ENCODE measurements at regions not wholly inside any gene's neighbourhood (a gene's known extent, or its start where the extent isn't known, plus 50 kb on each side); places are given as distances from the start of the nearest gene placed in this dataset.

DNA sequence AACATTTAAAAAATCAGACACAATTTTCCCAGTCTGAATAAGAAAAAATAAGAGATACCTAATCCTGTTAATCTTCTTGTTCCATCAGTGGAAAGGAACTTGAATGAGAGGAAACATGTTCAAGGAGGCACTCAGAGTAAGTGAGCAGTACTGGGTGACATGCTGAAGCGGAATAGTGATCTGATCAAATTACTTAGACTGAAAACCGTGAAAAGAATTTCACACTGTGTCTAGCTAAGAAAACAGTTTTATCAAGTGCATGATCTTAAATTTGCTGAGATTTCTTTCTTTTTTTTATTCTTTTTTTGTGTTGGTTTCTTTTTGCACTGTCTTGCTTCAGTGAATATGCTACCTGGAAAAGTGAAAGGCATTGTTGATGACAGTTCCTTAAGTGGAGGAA is 249.5 kb upstream of the SLC10A2 start:
- intact Hi-C loops (cut with DNase I), result no loop called here
- DNase-seq, result no peak

DNA sequence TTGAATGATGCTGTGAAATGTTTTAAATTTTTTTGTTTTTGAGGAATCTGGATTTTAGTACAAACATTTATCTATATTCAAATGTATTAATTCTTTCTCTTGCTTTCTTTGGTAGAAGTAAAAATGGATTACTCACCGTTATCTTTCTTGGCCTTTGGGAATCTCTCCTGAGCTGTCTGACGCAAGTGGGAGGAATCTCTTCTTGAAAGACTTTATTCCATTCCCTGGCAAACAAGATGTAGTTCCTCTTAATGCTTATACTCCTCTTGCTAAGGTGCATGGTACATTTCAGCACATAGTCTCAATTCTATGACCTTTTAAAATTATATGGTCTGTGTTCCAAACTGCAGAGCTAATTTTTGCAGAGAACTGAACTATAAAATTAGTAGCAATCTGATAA is 246.2 kb upstream of the SLC10A2 start:
- intact Hi-C loops (cut with DNase I), result no loop called here
- DNase-seq, result no peak

DNA sequence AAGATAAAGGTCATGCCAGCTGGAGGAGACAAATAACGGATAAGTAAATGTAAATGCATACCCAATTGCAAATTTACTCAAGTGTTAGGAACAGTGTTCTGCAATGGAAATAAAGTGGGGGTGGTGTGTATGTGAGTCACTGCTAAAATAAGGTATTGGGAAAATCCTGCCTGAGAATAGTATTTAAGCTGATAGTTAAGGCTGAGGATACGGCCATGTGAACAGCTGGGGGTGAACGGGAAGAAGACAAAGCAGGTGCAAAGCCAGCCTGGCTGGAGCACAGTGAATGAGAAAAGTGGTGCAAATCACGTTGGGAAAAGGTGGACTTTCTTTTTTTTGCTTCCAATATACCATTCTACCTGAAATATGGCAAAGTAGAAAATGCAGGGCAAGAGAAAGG is 242.4 kb upstream of the SLC10A2 start:
- peak in 16 of 42 donors; percentile 3 to 56 (median 18) for DNase-seq
- intact Hi-C loops (cut with DNase I), result no loop called here

DNA sequence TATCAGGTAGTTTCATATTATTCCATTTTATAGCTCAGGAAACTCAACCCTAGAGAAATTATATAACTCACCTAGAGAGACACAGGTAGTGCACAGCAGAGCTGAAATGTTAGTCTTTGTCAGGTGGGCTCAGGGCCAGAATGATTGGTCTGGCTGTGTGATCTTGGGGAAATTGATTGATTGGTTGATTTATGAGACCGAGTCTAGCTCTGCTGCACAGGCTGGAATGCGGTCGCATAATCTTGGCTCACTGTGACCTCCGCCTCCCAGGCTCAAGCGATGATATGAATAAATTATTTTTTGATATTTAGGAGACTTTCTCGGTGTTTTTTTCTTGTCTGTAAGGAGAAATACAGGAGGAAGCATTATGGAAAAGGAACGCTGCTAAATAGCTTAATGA is 239.9 kb upstream of the SLC10A2 start:
- DNase-seq, result no peak
- intact Hi-C loops (cut with DNase I), result no loop called here

DNA sequence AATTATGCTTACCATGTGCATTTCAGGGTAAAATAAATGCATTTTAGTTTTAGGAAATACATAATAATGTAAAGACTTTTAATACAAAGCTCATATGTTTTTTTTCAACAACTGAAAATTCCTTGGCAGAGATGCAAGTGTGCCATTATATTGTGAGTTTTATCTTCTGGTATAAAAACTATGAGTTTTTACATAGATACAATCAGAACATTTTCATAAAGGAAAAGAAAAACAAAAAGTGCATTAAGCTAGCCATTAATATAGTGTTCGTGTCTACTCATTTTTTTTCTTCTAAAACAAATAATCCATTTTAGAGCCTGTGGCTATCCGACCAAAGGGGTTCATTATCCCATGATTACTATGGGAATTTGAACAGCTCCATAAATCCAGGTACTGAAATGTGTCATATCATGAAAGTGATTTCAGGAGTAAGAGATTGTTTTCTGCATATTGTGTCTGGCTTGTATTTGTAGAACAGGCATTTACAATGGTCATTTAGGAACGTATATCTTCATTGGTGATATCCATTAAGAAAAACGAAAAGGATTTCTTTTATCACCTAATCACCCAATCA is 236.9 kb upstream of the SLC10A2 start:
- intact Hi-C loops (cut with DNase I), result no loop called here
- DNase-seq, result no peak

DNA sequence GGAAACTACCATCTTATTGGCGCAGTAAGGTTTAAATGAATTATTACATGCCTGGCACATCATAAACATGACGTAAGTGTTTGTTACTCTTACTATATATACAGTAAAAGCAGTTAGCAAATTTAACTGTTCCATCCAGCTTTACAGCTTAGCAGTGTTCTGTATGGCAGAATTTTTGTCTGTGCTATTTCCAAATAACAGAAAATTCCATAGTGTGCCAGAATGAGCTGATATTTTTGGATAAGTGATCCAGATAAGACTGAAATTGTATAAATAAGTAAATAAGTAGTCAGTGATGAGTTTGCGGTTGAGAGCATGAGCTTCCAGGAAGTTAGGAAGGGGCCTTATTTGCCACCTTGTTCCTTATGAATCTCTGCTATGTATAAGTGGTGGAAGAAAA is 236.5 kb upstream of the SLC10A2 start:
- no peak for DNase-seq
- intact Hi-C loops (cut with DNase I), result no loop called here

DNA sequence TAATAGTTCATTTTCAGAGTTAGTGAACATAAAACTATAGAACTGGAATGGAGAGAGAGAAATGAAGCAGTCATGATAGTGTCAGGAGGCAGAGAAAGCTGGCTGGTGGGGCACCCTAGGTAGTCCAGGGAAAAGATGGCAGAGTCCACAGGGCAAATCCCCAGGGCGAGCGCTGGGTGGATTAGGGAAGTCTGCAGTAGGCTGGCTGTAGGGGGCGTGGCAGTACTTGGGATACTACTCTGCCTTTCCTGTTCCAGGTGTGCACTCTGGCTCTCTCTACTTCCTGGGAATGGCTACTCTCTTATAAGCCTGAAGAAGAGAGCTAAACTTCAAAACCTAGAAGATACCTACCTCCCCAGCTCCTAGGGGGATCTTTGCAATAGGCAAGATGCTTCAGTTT is 232.9 kb upstream of the SLC10A2 start:
- DNase-seq, result no peak
- intact Hi-C loops (cut with DNase I), result no loop called here

DNA sequence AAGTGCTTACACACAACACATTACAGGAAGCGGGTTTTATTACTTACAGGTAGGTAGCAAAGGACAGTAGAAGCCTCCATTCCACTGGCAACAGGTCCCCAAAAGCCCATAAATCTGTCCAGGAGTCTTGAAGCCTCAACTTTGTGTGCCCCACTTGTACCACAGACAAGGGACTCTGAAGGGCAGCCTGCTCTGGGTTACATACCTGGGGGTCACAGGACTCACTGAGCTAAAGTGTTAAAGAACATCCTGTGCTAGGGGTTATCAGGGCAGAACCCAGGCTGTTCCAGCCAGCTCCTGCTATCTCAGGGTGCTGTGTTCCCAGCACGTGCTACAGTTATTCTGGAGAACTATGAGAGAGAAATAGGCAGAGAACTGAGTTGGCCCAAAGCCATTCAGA is 230.9 kb upstream of the SLC10A2 start:
- intact Hi-C loops (cut with DNase I), result no loop called here
- no peak for DNase-seq

DNA sequence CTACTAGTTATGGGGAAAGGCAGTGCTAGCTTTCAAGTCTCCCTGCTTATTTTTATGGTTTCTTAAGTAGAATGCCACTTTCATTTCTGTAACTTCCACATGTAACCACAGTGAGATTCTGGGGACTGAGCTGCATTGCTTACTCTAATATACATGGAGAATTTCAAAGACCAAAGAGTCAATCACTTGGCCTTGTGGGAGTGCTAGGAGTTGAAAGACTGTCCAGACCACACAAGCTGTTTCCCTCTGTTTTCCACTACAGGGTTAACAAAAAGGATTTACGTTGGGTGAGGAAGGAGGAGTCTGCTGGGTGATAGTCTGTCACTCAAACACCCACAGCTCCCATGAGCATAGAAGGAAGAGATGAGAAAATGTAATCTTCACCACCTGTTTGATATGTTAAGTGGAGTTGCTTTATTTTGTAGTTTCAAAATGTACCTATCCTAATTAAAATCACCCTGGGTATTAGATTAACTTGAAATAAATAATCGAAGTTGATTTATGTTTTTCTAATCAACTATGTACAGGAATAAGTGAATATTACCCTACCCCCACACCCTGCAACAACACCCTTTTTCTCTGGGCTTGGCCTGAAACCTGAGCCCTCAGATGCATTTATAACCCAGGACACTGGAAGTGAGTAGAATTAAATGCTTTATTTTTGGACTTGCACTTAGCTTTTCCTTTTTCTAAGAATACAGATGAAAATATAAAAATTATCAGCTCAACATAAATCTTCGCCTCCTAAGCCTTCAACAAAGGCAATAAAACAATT is 225.8 kb upstream of the SLC10A2 start:
- intact Hi-C loops (cut with DNase I), result no loop called here
- no peak for DNase-seq

DNA sequence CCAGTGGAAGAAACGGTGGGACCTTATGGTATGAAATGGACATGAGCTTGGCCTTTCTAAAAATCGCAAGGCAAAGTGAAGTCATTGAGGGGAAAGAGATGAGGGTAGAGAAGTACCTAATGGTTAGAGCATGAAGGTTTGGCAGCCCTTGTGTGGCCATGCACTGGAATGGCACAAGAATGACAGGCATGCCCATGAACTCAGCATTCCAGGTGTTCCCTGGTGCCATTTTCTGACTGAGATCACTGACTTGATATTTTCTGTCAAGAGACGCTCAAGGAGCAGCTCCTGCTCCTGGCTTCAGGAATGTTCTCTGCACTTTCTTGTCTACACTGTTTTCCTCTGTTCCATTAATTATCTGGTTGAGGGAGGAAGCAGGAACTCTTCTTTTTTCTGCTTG is 225.0 kb upstream of the SLC10A2 start:
- DNase-seq, result no peak
- intact Hi-C loops (cut with DNase I), result no loop called here

DNA sequence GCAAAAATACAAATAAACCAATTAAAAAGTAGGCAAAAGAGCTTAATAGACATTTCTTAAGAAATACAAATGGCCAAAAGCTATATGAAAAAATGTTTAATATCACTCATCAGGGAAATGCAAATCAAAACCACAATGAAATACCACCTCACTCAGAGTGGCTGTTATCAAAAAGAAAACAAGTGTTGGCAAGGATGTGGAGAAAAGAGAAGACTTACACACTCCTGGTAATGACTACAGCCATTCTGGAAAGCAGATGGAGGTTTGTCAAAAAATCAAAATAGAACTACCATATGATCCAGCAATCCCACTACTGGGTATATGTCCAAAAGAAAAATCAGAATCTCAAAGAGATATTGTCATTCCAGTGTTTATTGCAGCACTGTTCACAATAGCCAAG is 223.5 kb upstream of the SLC10A2 start:
- intact Hi-C loops (cut with DNase I), result no loop called here
- DNase-seq, result no peak

DNA sequence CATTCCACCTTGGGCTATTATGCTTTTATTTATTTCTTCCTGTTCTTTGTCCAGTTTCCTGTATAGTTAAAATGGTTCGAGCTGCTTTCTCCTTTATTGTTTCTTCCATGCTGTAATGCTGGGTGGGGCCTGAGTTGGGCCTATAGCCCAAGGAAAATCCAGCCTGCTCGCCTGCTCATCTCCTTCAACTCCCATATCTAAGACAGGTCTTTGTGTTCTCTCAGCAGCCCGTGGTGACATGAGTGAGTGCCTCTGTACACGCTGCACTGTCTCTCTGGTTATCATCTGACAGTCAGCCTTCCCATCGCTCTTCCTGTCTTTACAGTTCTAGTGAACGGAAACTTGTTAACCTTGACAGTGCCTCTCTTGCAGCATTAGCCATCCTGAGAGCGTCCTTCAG is 221.9 kb upstream of the SLC10A2 start:
- intact Hi-C loops (cut with DNase I), result no loop called here
- no peak for DNase-seq

DNA sequence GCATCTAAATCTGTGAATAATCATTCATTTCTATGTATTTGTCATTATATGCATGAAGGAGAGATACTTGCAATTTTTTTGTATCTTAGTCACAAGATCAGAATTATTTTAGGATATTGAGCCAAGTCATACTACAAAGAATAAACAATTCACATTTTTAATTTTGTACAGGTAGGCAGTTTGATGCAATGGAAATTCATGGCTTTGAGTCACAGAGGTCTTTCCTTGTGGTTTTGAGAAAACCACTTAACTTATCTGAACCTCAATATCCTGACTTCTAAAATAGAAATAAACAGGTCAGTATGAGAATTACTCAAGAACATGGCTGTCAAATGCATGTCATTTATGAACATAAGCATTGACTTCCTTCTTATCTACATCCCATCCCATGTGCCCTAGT is 221.4 kb upstream of the SLC10A2 start:
- intact Hi-C loops (cut with DNase I), result no loop called here
- no peak for DNase-seq

DNA sequence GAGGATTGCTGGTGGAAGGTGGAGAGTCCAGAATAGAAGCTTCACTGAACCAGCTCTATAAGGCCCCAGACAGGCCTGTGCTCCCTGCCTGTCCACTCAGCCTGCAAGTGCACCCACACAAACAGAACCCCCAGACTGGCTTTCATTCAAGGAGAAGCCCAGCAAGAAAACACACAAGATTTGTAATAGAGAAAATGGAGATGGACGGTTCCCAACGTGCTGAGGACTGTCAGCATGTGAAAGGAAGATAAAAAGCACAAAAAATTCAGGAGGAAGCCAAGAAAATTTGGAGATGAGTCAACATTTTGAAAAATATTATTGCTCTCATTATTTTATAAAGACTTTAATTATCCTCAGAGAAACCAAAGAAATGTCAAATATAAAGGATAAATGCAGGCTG is 218.2 kb upstream of the SLC10A2 start:
- DNase-seq, result no peak
- intact Hi-C loops (cut with DNase I), result no loop called here

DNA sequence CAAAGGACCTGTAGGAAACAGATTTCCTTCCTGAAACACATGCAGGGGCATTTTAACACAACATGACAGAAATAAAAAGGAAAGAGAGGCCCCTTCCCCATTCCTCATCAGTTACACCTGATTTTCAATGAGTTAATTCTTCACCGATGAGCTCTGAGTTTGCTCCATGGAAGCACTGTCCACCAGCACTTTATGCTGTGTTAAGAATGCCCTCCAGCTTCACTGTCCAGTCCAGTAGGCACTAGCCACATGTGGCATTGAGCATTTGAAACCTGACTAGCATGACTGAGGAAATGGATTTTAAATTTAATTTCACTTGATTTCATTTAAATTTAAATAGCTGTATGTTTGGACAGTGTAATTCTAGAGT is 217.2 kb upstream of the SLC10A2 start:
- intact Hi-C loops (cut with DNase I), result no loop called here
- no peak for DNase-seq

DNA sequence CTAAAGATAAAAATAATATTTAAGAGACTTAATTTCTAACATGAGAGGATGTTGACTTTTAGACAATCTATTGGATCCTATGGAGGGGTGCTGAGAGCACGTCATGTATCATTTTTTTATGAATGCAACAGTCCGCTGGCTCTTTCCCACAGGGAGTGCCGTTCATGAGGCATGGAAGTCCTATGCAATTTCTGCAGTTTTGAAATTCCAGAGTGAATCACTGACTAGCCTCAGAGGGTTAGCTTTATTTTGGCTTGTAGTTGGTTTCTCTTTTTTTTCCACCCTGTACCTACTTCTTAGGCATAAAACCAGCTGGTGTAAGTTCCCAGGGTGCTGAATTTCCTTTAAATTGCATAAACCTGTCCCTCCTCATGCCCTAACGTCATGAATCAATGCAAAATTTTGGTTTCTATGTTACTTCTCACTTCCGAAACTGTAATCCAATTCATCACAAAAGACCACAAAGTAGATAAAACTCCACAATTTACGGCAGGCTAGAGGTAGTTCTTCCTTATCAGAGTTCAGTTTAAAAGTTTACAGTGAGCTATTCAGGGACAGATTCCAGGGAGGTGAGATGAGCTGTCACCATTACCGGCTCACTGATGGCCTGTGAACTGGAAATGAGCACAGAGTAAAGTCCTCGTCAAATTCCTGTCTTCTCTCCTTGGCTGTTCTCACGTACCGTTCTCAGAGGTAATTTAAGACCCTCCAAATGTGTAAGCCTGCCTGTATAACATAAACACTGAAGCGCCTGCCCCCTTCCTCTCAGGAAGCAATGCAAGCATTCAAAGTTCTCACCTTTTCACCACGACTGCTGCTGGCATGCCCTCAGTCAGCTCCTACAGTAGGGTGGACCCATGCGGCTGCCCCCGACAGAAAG is 216.6 kb upstream of the SLC10A2 start:
- DNase-seq, result no peak
- intact Hi-C loops (cut with DNase I), result no loop called here

DNA sequence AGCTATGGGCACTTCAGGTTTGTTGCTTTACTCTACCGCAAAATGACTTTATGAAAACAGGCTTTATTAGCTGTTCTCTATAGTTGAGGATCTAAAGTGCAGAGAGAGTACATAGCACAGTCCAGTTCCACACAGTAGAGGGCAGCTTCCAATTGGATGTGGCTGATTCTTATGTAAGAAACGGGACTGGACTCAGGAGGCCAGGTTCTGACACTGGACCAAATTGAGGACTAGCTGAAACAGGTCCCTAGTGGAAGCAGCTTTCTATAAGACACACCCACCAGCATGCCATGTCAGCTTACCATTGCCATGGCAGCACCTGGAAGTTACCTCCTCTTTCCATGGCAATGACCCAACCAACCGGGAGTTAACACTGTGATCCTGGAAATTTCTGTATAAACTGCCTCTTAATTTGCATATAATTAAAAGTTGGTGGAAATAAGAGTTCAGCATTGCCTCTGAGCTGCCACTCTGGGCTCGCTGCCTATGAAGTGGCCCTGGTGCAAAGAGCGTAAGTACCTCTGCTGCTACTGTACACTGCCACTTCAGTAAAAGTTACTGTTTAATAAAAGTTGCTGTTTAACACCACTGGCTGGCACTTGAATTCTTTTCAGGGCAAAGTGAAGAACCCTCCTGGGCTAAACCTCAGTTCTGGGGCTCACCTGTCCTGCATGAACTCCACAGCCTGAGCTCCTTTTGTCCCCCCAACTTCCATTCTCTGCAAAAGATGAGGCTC is 211.9 kb upstream of the SLC10A2 start:
- DNase-seq, result no peak
- intact Hi-C loops (cut with DNase I), result no loop called here

DNA sequence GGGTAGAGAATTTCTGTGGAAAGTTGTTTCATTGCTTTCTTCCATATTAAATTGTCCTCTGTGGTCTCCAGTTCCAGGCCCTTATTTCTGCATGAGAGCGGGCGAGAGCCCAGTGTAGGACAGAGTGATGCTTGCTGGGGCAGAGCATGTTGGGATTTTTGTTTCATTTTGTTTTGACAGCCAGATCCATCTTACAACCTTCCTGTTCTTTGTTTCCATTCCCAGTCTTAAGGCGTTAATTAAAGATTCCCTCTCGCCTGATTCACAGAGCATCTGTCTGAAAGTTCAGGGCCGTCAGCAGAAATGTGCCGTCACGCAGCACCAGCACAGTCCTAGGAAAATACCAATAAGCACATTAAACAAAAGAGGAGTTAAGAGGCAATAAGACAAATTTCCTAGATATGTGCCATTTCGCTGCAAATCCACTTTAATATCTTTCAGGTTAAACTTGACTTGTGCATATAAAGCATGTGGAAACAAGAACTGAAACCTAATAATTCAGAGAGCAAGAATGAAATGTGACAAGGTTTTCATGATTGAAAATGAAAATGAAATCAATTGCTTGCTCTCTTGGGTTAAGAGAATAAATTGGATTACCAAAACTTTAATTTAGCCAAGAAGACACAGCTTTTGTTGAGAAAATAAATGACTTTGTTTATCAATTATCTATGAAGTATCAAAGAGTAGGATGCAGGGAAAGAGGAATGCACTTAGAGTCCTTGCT is 210.7 kb upstream of the SLC10A2 start:
- no peak for DNase-seq
- intact Hi-C loops (cut with DNase I), result no loop called here

DNA sequence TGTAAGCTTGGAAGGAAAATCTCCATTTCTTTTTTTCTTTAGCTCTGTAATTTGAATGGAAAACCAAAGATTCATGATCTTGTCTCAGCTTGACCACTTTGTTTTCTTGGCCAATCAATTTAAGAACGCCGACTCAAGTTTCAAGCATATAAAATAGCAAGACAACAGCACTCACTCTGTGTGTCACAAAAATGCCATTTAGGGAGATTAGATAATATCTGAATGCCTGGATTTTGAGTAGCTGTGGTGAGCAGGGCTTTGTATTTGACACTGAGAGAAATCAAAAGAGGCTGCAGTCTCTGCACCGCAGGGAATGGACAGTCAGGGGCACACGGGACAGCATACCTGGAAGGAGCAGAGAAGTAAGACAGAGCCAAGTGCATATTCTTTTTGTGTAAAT is 209.5 kb upstream of the SLC10A2 start:
- DNase-seq, result no peak
- intact Hi-C loops (cut with DNase I), result no loop called here
